ENCODE measurements at regions not wholly inside any gene's neighbourhood (a gene's known extent, or its start where the extent isn't known, plus 50 kb on each side); places are given as distances from the start of the nearest gene placed in this dataset.

DNA sequence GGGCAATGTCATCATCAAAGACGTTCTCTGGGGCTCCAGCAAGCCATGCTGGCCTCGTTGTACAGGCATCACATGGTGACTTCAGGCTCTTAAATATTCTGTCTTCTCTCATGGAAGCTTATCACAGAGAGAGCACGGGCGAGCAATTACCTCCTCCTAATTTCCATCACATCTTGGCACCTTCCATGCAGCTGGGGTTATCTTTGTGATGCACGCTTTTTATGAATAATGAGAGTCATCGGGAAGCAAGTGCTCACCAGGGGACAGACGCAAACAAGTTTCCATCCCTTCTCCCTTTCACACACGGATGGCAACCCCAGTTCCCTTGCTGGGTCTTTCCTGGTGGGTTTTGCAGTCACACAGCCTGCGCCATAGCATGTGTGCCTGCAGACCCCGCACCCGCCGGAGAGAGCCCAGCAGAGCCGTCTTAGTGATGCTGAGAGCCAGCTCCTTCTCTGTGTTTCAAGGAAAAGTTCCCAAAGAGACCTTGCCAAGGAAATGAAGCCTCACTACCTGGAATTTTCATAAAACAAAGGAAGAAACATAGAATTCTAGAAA, 116.3 kb upstream of the AFDN start:
- no peak for DNase-seq

DNA sequence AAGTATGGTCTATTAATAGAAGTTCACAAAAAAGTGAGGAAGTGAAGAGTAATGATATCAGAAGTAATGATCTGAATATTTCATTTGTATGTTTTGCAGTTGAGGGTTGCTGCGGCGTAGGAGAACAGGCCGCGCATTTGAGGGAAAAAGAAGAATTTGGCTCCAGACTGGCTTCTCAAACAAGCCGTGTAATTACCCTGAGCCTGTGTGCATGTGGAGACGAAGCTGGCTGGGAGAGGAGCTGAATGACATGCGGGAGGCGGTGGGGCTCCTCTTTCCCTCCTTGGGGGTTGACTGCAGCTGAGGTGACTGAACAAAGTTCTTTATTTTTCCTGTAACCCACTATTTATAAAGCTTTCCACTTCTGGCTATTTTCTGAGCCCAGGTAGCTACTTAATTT, 115.5 kb upstream of the AFDN start:
- DNase-seq, result no peak

- DNase-seq, result no peak
Measured at GRCh38 chr6:167711768-167712730, 114.7 kb upstream of the AFDN start.

DNA sequence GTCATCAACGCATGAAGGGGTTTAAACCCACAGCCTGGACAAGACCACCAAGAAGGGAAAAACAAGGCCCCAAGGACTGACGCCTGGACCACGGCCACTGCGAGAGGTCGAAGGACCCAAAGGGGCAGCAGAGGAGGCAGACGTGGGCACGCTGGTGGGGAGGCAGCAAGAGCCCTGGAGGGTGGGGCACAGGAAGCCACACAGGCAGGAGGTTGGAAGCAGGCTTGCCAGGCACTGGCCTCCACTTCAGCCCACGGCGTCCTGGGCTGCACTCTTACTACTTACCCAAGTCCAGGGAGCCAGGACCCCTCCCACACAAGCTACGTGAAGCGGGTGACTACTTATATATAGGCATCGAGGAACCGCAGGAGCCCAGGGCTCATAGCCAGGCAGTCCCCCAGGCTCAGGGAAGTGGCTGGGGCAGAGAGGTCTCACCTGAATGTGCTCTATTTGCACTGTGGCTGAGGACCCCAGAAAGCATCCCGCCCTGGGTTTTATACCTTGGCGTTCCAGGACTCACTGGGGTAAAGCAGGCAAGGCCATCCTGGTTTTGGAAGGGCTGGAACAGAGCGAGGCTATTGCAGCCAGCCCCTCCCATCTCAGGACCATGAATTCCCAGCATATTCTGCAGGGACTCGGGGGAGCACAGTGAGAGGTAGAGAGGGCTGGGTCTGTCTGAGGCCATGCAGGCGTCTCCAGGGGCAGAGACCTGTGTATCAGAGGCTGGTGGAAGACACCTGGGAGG, 113.8 kb upstream of the AFDN start:
- no peak for DNase-seq

DNA sequence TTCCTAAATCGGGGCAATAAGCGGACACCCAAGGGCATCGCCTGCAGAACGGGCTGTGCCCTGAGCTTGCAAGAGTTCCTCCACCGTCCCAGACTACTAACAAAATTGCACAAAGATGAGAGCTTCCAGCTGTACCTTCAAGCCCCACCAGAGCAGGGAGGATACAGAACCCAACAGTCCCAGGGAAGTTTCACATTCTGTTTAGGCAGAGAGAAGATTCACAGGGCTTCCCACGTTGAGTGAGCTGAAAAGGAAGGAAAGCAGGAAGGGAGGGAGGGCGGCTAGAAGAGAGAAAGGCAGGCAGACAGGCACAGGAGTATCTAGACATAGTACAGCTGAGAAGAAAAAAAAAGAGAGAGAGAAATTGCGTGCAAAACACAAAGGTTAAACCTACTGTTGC, 112.6 kb upstream of the AFDN start:
- DNase-seq, result no peak

GRCh38 chr6:167717455-167717854, 109.3 kb upstream of the AFDN start:
- no peak for DNase-seq

- no peak for DNase-seq
Measured at GRCh38 chr6:167717867-167718266, 108.8 kb upstream of the AFDN start.

DNA sequence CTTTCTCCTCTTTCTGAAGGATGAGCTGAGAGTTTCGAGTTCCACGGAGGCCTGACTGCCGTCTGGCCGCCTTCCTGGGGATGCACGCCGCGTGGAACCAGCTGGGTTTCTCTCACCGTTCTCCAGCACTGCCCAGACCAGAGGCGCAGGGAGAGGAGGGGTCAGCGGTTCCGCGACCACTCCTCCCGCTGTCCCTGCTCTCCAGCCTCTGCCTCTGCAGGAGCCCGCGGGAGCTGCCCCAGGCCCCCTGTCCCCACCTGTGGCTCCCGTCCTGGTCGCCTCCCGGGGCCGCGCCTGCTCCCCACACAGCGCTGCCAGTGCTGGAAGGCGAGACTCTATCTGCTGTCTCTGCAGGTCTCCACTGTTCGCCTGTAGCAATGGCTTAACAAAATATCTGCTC, 106.8 kb upstream of the AFDN start:
- no peak for DNase-seq

DNA sequence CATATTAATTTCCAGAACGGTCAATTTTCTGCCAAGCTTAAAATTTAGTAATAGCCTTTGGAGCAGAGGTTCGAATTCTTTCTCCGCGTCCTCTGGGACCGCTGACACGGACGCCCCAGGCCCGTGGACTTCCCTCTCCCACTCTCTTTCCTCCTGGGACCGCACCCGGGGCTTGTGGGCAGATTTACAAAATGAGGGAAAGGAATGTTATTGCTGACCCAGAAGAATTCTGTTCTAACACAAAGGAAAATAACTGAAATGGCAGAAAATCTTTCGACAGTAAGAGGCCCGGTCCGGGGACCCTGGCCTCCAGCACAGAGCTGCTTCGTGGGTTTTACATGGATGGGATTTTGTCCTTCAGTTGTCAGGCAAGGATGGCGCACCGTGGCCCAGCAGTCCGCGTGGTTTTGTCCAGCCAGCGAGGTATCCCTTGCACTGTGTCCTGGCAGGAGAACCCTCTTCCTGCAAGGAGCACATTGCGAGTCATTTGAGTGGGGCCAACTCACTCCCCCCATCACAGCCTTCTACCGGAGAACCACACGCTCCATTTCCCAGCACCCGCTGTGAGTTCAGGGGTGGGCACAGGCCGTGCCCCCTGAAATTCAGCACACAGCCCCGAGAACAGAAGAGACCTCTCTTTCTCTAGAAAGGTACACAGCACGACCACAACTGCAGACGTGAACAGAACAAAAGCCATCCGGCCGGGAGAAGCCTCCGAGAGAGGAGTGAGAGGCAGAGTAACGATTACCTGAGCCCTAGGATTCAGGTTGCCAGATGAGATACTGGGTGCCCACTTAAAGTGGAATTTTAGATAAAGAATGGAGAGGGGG, 106.0 kb upstream of the AFDN start:
- no peak for DNase-seq

GRCh38 chr6:167721291-167721690, 105.4 kb upstream of the AFDN start:
- DNase-seq, result no peak

DNA sequence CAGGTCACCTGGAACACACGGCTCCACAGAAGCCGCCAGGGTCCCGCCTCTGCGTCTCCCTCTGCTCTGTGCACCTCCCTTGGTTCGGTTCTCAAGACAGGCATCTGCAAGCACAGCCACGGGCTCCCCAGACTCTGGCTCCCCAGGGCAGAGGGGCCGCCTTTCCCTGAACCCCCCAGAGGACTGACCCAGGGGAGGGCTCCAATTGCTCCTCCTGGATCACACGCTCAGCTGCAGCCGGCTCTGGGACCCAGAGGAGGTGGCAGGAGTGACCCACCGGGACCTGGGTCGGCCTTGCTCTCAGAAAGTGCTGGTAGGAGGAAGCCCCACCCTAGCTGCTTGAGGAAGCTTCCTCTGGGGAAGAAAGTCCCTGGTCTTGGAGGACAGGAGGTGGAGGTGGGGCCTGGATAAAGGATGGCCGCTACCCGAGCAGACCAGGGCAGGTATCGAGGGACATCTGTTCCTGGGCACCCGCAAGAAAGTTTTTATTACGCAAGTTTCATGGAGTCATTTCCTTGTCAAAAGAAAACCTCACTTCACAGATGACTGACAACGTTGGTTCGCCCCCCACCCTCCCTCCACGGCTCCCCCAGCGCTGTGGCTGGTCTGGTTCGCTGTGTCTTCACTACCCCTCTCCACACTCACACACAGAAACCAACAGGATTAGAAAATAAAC, 103.9 kb upstream of the AFDN start:
- DNase-seq, result no peak

DNA sequence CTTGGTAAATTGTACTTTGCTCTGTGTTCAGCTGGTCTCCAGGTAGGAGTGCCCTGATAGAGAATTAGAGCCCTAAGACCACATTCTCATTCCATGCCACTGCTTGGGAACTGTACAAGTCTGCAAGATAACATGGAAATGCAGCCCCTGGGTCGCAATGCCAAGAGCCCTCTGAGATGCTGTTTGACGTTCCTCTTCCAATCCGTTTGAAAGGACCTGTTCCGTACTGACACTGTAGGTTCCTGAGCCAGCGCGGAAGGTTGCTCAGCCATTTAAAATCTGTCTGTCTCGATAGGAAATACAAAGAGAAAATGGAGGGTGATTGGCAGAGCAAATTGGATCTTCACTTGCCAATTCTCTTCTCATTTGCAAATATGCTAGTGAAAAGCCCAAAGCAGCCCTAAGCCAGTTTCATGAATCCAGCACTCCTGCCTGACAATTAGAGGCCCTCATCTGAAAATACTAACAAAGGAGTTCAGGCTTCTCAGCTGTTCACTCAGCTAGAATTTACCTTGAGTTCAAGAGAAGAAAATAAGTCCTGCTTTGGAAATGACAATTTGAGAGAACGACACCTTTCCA, 100.6 kb upstream of the AFDN start:
- no peak for DNase-seq

GRCh38 chr6:167730441-167730840, 96.3 kb upstream of the AFDN start:
- DNase-seq, result no peak

DNA sequence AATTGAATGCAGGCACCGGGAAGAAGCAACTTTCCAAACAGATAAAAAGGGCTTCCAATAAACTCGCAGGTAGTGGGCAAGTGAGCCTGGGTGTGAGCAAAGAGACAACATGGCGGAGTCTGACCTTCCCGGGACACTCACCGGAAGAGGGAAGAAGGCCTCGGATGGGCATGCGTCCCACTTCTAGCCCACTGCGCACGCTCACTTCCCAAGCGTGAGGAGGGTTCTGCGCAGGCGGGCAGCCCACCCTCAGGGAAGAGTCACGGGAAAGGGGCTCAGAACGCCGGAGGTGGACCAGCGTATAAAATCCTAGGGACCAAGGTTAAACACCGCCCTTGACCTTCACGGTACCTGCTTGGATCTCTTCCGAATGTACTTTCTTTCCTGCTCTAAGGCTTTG, 95.5 kb upstream of the AFDN start:
- DNase-seq, result no peak

- DNase-seq, result no peak
Measured at GRCh38 chr6:167731731-167732422, 94.8 kb upstream of the AFDN start.

DNA sequence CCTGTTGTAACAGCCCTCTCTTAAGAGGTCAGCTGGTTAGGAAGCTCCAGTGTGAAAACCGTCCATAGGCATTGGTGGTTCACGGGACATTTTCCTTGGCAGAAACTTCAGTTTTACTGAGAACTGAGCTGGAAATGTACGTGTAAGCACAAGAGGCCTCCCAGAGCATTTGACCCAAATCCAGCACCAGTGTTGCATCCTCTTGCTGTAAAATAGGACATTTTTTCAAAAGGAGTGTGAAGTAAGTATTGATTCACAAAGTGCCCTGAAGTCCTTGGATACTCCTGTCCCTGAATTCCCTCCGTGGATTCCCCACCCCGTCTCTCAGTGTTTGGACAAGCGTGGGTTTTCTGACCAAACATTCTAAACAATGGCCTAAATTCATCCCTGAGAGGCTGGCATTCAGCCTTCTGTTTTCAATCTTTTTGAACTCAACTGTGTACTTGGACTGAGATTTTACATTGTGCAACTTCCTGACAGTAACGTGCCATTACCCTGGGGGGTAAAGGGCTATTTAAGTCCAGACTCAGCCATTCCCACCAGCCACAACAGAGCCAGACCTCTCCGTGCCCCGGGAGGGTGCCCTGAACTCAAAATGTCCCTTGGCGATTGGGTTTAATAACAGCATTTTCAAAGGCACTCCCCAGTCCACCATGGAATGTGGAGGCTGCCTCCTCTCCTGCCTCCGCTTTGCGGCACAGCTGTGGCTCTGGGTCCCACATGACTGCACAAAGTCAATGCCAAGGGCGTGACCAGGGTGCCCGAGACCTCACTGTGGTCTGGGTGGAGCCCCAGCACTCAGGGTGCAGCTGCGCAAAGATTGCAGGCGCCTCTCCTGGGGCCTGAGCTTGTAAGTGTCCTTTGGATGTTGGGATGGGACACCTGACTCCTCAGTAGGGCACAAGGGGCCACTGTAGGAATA, 92.7 kb upstream of the AFDN start:
- DNase-seq, result no peak

GRCh38 chr6:167734662-167735083, 92.0 kb upstream of the AFDN start:
- DNase-seq, result no peak

- no peak for DNase-seq
Measured at GRCh38 chr6:167735084-167735950, 91.4 kb upstream of the AFDN start.

GRCh38 chr6:167735951-167736288, 90.8 kb upstream of the AFDN start:
- DNase-seq, result no peak
